Endothelial cell of umbilical vein (primary cell): ENCODE measurements at regions not wholly inside any gene's neighbourhood (a gene's known extent, or its start where the extent isn't known, plus 50 kb on each side); places are given as distances from the start of the nearest gene placed in this dataset.
"Not testable (repeated sequence)": the region's sequence is repeated elsewhere in the genome, so short reads cannot be mapped to it uniquely, and the experiment has no call there.

Experiments used
- CTCF ChIP-seq, 2 donors: IDR thresholded peaks; 1 replicate in 1 of 2; 2 replicates in 1 of 2; pipeline ENCODE4 v1.5.1; 2011; ENCODE audit warnings: low read length in 2 of 2, mild to moderate bottlenecking in 2 of 2, moderate library complexity in 2 of 2, control low read depth in 1 of 2, inconsistent platforms in 1 of 2, low read depth in 1 of 2; ENCODE audit not compliant: insufficient read depth in 1 of 2; ENCODE audit errors: extremely low read depth in 1 of 2
- EZH2 ChIP-seq: IDR thresholded peaks from 2 replicates; pipeline ENCODE4 v1.6.1; 2012; ENCODE audit warnings: borderline replicate concordance, low read depth, mild to moderate bottlenecking, moderate library complexity, low read length, inconsistent platforms; ENCODE audit not compliant: severe bottlenecking
- POLR2A ChIP-seq: IDR thresholded peaks from 2 replicates; pipeline ENCODE4 v1.6.1; 2012; ENCODE audit warnings: low read depth, mild to moderate bottlenecking, control low read depth, low read length

GRCh38 chr5:85587806-85588205 is 1029.9 kb upstream of the COX7C start:
- TF ChIP-seq POLR2A; CTCF (IDR thresholded peaks at IDR 0.05; ENCODE audit: extremely low read depth in 1 of 2, insufficient read depth in 1 of 2, low read depth in 1 of 2, low read length in 2 of 2); EZH2: not testable (repeated sequence)
